Stimulated activated naive CD4-positive, alpha-beta T cell (primary cell): ENCODE measurements at regions not wholly inside any gene's neighbourhood (a gene's known extent, or its start where the extent isn't known, plus 50 kb on each side); places are given as distances from the start of the nearest gene placed in this dataset.

Experiments
- DNase-seq, 6 experiments: peaks; one replicate each; lab custom pipeline; 2025; lab: John Stamatoyannopoulos, UW

DNA sequence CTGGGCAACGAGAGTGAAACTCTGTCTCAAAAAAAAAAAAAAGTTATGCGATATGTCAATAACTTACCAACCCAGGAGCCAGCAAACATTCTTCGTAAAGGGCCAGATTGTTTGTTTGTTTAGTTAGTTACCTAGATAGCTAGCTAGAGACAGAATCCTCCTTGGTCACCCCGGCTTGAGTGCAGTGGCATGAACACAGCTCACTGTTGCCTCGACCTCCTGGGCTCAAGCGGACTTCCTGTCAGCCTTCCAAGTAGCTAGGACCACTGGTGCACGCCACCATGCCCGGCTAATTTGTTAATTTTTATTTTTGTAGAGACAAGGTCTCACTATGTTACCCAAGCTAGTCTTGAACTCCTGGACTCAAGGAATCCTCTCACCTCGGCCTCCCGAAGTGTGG, 113.0 kb downstream of the LITAF start:
- no peak for DNase-seq

DNA sequence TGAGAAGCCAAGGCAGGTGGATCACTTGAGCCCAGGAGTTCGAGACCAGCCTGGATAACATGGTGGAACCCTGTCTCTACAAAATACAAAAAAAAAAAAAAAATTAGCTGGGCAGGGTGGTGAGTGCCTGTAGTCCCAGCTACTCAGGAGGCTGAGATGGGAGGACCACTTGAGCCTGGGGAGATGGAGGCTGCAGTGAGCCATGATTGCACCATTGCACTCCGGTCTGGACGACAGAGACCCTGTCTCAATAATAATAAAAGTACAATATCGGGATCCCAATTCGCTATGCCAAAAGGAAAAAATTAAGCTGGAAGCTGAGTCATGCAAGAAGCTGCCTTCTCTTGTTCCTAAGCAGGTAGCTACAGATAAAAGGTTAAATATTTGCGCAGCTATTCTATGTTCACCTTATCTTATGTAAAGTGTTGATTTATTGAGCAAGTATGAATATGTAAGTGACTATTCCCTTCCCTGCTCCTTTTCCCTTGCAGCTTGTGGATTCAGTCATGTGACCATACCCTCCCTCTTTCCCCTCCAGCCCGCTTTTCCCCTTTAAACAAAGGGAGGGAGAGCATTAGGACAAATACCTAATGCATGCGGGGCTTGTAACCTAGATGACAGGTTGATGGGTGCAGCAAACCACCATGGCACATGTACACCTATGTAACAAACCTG, 112.0 kb downstream of the LITAF start:
- no peak for DNase-seq

DNA sequence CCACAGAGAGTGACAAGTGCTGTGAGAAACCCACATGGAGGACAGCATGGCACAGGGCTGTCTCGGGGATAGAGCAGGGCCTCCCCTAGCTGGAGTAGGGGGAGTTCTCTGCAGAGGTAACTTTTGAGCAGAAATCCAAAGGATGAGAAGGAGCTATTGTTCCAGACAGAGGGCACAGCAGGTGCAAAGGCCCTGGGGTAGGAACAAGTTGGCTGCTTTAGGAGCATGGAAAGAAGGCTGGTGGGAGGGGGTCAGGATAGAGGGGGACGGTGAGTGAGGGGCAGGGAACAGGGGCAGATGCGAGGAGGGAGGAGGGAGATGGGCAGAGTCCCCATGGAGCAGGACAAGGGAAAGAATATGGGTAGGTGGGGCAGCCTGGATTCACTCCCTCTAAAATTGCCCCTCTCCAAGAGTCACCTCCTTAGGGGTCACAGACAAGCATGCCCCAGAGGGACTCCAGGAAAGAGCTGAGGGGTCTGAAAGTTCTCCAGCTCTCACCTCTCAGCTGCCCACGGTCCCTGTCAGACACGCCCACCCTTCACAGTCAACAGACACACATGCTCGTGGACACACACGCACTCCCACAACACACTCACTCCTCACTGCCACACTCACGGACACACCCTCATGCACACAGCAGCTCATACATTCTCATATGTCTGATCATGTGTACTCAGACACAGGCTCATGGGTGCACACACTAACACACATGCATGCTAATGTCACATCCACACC, 110.7 kb downstream of the LITAF start:
- no peak for DNase-seq

GRCh38 chr16:11476676-11477075, 110.0 kb downstream of the LITAF start:
- DNase-seq, result no peak

DNA sequence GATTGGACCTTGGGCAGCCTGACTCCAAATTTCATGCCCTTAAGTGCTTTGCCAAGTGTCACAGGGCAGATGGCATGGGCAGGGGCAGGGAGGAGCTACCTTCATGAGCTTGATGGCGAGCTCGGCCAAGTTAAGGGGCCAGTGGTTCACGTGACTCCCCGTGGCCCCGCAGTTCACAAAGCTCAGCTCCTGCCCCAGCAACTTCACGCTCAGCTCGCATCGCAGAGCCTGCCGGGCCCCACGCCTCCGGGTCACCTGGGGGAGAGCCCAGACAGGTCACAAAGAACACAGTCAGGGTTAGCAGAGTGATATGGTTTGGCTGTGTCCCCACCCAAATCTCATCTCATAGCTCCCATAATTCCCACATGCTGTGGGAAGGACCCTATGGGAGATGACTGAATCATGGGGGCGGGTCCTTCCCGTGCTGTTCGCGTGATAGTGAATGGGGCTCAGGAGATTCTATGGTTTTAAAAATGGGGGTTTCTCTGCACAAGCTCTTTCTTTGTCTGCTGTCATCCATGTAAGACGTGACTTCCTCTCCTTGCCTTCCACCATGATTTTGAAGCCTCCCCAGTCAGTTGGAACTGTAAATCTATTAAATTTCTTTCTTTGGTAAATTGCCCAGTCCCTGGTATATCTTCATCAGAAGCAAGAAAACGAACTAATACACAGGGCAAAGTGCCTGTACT, 108.1 kb downstream of the LITAF start:
- DNase-seq, result no peak

DNA sequence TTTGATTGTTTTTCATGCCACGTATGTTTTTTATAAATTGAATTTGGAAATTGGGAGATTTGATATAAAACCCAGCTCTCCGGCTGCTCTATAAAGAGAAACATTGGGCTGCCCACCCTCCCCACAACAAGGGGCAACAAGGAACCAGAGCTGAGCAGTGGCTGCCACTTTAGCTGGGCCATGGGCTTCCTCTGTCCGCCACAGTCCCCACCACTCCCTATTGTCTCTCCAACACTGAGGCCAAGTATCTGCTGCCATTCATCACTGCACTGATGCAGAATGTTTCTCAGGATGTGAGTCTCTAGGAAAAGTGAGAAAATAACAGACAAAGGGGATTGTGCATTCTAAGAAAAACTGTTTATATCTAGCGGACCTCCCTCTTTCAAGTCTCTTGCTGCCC, 106.8 kb downstream of the LITAF start:
- no peak for DNase-seq

GRCh38 chr16:11480634-11481033, 106.1 kb downstream of the LITAF start:
- no peak for DNase-seq

- DNase-seq, result no peak
These were observed 104.7 kb downstream of the LITAF start for GRCh38 chr16:11481987-11482386.

- no peak for DNase-seq
These were observed 103.6 kb downstream of the LITAF start for GRCh38 chr16:11482946-11483748.

DNA sequence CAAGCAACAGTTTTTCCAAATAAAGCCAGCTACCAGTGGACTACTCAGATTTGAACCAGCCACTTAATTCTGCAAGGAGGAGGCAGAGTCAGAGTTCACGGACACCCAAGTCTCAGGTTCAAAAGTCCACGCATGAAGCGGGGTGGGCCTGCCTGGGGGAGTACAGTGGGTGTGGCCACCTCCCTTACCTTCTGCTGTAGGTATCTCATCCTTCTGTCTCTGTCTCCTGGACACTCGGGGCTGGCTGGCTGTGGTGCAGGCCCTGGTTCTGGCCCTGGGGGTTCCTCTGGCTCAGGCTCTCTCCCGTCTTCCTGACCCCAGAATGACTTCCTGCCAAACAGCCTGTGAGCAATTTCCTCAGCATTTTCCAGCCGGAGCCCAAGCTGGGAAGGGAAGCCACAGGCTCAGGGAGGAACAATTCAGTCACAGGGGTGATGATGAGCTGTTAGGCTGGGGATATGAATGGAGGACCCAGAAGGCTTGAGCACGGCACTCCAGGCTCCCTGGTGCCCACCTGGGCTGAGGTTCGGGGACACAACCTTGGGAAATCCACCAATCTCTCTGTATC, 101.9 kb downstream of the LITAF start:
- DNase-seq, result no peak

DNA sequence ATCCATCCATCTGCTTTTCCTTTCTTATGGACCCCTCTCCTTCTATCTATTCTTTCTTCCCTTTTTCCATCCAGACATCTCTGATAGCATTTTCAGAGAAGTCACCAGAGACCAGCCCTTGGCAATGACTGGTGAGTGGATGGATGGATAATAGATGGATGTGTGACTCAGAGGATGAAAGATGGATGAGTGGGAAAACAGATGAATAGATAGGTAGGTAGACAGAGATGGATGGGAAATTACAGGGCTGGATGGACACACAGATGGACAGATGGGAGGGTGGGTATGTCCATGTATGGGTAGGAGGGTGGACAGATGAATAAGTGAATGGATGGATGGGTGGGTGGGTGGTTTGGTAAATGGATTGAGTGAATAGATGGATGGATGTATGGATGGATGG, 101.0 kb downstream of the LITAF start:
- DNase-seq, result no peak

- no peak for DNase-seq
These were observed 99.4 kb downstream of the LITAF start for GRCh38 chr16:11487289-11487688.

DNA sequence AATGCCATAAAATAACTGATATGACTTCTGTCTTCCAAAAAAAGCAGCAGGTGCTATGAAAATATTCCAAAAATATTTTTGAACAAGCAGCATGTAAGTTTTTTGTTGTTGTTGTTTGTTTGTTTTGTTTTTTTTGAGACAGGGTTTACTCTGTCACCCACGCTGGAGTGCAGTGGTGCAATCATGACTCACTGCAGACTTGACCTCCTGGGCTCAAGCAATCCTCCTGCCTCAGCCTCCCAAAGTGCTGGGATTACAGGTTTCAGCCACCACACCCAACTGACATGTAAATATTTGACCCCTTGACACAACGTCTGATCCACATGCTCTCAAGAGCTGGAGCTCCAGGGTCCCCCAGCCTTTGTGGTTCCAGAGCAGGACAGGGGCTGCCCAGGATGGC, 98.4 kb downstream of the LITAF start:
- no peak for DNase-seq

- DNase-seq, result no peak
These were observed 95.2 kb downstream of the LITAF start for GRCh38 chr16:11491524-11491923.

DNA sequence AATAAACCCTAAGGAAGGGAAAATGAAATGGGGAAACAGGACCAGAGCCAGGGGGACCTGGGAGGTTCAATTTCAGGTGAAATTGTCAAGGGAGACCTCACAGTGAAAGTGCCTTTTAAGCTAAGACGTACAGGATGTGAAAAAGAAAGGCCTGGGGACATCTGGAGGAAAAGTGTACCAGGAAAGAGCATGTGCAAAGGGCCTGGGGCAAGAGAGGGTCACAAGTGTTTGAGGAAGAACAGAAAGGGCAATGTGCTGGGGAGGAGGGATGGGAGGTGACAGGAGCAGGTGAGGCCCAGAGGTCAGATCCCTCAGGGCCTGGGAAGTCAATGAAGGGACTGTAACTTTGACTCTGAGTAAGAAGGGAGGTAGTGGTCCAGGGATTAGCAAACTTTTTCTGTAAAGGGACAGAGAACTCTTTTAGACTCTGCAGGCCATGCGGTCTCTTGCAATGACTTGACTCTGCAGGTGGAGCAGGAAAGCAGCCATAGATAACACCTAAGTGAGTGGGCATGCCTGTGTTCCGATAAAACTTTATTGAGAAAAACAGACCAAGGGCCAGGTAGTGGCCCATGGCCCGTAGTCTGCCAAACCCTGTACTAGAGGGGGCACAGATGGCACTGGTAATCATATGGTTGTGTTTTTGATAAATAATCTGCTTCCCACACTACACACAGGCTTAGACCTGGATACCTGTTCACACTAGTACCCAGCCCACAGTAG, 93.8 kb downstream of the LITAF start:
- DNase-seq, result no peak

- DNase-seq, result no peak
These were observed 93.2 kb downstream of the LITAF start for GRCh38 chr16:11493531-11493929.

DNA sequence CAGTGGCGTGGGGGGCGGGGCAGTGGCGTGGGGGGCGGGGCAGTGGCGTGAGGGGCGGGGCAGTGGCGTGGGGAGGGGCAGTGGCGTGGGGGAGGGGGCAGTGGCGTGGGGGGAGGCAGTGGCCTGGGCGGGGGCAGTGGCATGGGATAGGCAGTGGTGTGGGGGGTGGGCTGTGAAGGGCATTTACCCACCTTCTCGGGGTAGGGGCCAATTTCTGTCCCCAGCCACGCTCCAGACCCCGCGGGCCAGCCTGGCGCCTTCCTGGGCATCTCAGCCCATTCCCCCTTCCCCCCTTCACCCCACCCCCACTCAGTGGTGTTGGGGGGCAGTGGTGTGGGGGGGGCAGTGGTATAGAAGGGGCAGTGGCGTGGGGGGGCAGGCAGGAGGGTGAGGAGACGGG, 92.7 kb downstream of the LITAF start:
- DNase-seq, result no peak

- no peak for DNase-seq
These were observed 92.3 kb downstream of the LITAF start for GRCh38 chr16:11494433-11494832.

- no peak for DNase-seq
These were observed 91.7 kb downstream of the LITAF start for GRCh38 chr16:11495066-11495407.
